Islet precursor cell (in vitro differentiated cells): ENCODE measurements at regions not wholly inside any gene's neighbourhood (a gene's known extent, or its start where the extent isn't known, plus 50 kb on each side); places are given as distances from the start of the nearest gene placed in this dataset.
A peak's percentile ranks its signal among the peaks of the same experiment; 100 is the strongest.

ENCODE experiments used
- DNase-seq: peaks from one replicate; pipeline ENCODE4 v3.0.0-alpha.2; 2018

- no peak for DNase-seq
Measured at GRCh38 chr5:152269533-152269932, 135.5 kb downstream of the NMUR2 start.

- no peak for DNase-seq
Measured at GRCh38 chr5:152264645-152265254, 140.3 kb downstream of the NMUR2 start.

- DNase-seq: no peak
Measured at GRCh38 chr5:152262667-152263066, 142.4 kb downstream of the NMUR2 start.

GRCh38 chr5:152260940-152261339 lies 144.1 kb downstream of the NMUR2 start:
- no peak for DNase-seq

DNA sequence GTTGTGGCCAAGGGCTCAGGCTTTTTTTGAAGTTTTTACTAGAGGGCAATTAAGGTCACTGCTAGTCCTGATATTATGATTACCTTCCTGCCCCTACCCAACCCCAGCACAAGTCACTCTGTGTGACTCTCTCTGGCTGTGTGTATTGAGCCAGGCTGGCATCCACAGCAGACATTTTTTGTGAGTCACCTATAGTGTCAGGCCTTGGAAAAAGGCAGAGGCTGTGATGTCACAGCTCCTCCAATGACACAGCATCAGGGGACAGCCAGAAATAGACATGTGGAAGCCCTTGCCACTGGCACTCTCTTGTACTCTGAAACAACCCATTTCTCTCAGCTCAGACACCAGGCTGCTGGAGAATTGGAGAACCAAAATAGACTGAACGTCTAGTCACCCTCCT lies 145.4 kb downstream of the NMUR2 start:
- peak; percentile 55 for DNase-seq

DNA sequence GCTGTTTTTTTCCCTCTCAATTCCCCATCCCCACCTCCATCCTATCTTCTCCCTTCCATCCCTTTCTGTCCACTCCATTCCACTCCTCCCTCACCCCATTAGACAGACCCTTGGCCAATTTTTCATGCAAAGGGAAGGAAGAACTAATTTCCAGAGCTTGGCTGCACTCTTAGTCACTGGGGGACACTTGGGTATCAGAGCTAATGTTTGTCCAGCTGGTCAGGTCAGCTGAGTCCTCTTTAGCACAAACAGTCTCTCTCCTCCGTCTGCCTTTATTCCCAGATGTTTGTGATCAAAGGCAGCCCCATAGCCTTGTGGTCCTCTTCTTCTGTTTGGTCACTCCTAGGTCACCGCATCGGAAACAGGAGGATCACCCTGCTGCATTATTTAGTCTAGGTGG lies 148.5 kb downstream of the NMUR2 start:
- DNase-seq: no peak

- DNase-seq: no peak
Measured at GRCh38 chr5:152255411-152255810, 149.7 kb downstream of the NMUR2 start.

- DNase-seq: no peak
Measured at GRCh38 chr5:152247850-152248385, 157.2 kb downstream of the NMUR2 start.

DNA sequence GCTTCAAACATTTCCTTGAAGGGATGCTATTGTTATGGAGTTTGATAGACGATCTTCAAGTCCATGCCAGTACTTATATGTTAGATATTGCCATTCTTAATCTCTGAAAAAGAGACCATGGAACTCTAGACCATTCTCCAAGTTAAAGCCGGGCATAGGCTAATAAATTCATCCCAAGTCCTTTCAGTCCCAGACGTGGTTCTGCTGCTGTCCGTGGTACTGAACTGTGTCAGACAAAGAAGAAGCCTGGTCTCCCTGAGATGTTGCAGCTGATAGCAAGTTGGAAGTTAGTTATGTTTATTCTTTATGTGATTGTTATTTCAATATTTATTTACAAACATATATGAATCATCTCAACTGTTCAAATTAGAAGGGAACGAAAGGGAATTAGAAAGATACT lies 158.7 kb downstream of the NMUR2 start:
- peak; percentile 69 for DNase-seq

DNA sequence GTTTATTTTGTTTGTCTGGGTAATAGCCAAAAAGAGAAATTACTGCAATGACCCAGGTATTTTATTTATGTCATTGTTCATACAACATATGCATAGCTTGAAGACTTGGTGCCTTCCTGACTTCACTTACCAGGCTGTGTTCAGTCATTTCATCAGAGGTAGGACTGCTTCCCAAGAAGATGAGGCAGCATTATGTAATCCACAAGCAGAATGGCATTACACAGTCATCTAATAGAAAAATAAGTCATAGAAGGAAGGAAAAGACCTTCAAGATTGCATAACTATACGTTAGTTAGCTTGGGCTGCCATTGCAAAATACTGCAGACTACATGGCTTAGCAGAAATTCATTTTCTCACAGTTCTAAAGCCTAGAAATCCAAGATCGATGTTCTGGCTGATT lies 167.5 kb downstream of the NMUR2 start:
- DNase-seq: no peak

GRCh38 chr5:152226191-152226590 lies 178.9 kb downstream of the NMUR2 start:
- DNase-seq: no peak

DNA sequence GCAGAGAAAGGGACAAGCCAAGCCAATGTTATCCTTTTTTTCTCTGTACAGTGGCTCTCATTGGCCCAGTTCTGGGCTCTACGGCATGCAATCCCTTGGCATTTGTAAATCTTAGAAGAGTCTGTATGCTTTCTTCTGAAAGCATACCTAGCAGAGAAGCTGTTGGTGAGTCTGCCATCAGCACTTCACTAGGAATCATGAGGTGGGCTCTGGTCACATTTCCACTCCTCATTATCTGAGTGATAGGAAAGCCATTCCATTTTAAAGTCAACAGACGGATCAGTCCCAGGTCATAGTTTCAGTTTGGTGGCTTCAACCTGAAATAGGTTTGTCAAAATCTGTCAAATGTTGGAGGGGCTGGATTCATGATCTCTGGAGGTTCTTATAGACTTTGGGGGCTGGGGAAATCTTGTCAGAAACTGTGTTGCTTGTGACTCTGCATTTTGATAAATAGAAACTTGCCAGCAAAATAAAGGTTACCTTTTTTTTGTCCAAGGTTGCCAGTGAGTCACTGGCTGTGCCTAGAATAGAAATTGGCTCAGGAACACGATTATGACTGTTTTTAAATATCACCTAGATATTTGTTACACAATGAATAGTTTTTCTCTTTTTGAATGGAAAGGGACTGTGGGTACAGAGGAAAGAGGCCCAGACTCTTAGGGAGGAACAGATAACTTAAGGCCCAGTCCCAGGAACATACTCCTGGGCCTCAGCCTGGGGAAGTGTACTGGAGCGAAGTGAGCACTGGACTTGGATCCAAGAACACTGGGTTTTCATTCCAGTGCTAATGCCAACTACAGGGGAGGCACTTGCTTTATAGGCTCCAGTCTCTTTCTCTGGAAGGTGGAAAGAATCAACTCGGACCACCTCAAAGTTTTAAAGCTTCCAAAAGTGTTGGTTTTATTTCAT lies 183.1 kb downstream of the NMUR2 start:
- no peak for DNase-seq

GRCh38 chr5:152218694-152219093 lies 186.4 kb downstream of the NMUR2 start:
- DNase-seq: no peak

- DNase-seq: no peak
Measured at GRCh38 chr5:152205804-152206203, 199.3 kb downstream of the NMUR2 start.

GRCh38 chr5:152202321-152202720 lies 202.8 kb downstream of the NMUR2 start:
- no peak for DNase-seq

- no peak for DNase-seq
Measured at GRCh38 chr5:152193391-152194107, 211.5 kb downstream of the NMUR2 start.

DNA sequence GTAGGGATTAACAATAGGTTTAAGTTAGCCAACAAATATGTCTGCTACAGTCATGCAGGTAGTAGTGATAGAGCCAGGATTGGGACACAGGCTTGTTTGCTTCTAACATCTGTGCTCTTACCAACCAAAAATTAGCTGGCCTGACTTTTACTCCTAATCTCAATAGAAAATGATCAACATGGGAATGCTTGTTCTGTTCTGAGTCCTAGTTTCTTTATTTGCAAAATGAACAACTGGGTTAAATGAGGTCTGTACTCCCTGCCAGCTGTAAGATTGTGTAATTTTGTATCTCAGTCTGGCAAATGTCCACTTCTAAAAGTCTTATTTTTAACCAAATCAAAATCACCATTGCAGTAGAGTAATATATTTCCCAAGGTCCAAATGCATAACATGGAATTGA lies 216.8 kb downstream of the NMUR2 start:
- DNase-seq: no peak

- no peak for DNase-seq
Measured at GRCh38 chr5:152187668-152188067, 217.4 kb downstream of the NMUR2 start.

DNA sequence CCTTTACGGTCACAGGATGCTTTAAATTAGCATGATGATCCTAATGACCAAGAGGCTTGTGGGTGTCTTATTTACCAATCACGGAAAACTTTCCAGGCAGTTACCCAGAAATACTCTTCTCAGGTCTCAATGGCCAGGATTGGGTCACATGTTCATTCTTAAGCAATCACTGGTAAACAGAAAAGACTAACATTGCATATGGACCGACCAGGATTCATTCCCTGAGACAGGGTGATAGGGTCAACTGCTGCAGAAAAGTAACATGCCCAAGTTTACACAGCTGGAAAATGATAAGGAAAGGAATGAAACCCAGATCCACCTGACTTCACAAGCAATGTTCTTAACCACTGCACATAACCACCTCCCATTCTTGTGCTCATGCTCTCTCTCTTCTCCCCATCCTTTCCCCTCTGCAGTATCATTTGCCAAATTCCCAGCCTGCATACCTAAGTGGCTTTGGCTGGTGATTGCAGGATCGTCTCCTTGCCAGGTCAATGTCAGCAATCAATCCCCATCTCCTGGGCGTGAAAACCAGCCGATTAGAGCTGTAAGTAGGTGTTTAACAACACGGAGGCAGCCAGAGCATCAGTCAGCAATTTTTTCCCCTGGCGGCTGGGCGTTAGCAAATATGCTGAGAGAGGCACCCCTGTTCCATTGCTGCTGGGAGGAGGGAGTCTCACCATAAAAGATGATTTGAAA lies 219.4 kb downstream of the NMUR2 start:
- no peak for DNase-seq

- no peak for DNase-seq
Measured at GRCh38 chr5:152184266-152184665, 220.8 kb downstream of the NMUR2 start.

DNA sequence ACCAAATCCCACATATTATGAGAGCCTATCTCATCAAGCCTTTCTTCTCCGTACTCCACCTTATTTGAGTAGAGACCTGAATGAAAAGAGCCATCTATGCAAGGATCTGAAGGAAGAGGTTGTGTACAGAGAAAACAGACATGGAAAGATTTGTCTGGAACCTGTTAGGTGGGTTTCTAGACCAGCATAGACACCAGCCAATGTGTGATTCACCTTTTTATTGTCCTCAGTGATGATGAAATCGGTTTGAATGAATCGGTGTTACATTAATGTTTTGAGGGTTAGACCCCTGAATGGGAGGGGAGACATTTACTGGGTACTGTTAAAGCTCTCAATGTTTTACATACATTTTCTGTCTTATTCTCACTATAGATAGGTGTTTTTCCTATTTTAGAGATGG lies 223.6 kb downstream of the NMUR2 start:
- no peak for DNase-seq

DNA sequence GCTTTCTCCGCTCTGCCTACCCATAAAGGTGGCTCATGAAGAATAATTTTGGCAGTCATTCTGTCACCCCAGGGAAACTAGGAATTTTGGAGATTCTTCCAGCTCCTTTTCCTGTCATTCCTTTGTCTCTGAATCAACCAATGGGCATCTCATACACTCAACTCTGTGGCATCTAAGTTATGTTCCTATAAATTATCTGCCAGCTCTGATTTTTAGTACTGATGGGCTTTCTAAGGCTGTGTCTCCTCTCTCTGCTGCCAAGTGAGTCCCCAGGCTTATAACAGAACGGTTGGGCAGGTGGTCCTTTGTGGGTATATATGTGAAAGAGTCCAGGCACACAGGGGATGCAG lies 226.8 kb downstream of the NMUR2 start:
- DNase-seq: no peak
